ENCODE measurements at regions not wholly inside any gene's neighbourhood (a gene's known extent, or its start where the extent isn't known, plus 50 kb on each side); places are given as distances from the start of the nearest gene placed in this dataset.
A peak's percentile ranks its signal among the peaks of the same experiment; 100 is the strongest.

GRCh38 chr20:23242556-23243180 is 107.9 kb upstream of the NXT1 start:
- no peak overlapping the region for H3K4me3 ChIP-seq (ENCODE audit: low read depth in 1 of 3, low read length in 3 of 3)
- no peak overlapping the region for H3K27ac ChIP-seq (ENCODE audit: low read depth in 1 of 2, low read length in 2 of 2)
- peak; percentile 4 for DNase-seq (ENCODE audit: low spot score)
- H3K36me3 ChIP-seq (ENCODE audit: control insufficient read depth in 4 of 4, insufficient read depth in 3 of 4, low read depth in 1 of 4, low read length in 3 of 4) = no peaks in the 10 kb centered on the region
- H3K27me3 ChIP-seq (ENCODE audit: control insufficient read depth in 4 of 4, insufficient read depth in 4 of 4, low read length in 3 of 4) = peaks cover 0 to 6% (median 1%) of the 10 kb centered on the region in 4 donors
- TF ChIP-seq HNF4A (conservative IDR thresholded peaks at IDR 0.05) (no peak), GABPA (IDR thresholded peaks at IDR 0.05 in 1 of 2, conservative IDR thresholded peaks at IDR 0.05 in 1 of 2) (no peak)
- H3K9me3 ChIP-seq (ENCODE audit: control insufficient read depth in 4 of 4, low read length in 3 of 4) = no peaks in the 10 kb centered on the region
- H3K9ac ChIP-seq (ENCODE audit: low read depth in 1 of 2, low read length in 2 of 2) = no peak overlapping the region
- 61% methylated on average over 5 of the region's 5 CpGs for WGBS
- H3K4me1 ChIP-seq (ENCODE audit: control insufficient read depth in 4 of 4, insufficient read depth in 4 of 4, low read length in 3 of 4) = no peaks in the 10 kb centered on the region

- Histone ChIP-seq H3K27me3 (ENCODE audit: control insufficient read depth in 4 of 4, insufficient read depth in 4 of 4, low read length in 3 of 4) (peaks cover 0 to 6% (median 0%) of the 10 kb centered on the region in 4 donors), H3K9ac (ENCODE audit: low read depth in 1 of 2, low read length in 2 of 2) (no peak overlapping the region), H3K9me3 (ENCODE audit: control insufficient read depth in 4 of 4, low read length in 3 of 4) (no peaks in the 10 kb centered on the region), H3K27ac (ENCODE audit: low read depth in 1 of 2, low read length in 2 of 2) (no peak overlapping the region), H3K4me1 (ENCODE audit: control insufficient read depth in 4 of 4, insufficient read depth in 4 of 4, low read length in 3 of 4) (no peaks in the 10 kb centered on the region), H3K4me3 (ENCODE audit: low read depth in 1 of 3, low read length in 3 of 3) (no peak overlapping the region), H3K36me3 (ENCODE audit: control insufficient read depth in 4 of 4, insufficient read depth in 3 of 4, low read depth in 1 of 4, low read length in 3 of 4) (no peaks in the 10 kb centered on the region)
- TF ChIP-seq JUND (IDR thresholded peaks at IDR 0.05) = no peak
- no peak for TF ChIP-seq YY1 (IDR thresholded peaks at IDR 0.05)
- TF ChIP-seq, protein P1, sequence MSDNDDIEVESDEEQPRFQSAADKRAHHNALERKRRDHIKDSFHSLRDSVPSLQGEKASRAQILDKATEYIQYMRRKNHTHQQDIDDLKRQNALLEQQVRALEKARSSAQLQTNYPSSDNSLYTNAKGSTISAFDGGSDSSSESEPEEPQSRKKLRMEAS (IDR thresholded peaks at IDR 0.05) = no peak
- TF ChIP-seq SP1 (IDR thresholded peaks at IDR 0.05) = no peak
- TF ChIP-seq RAD21 (IDR thresholded peaks at IDR 0.05) = no peak
- TF ChIP-seq NR2F2 (IDR thresholded peaks at IDR 0.05) = no peak
- no peak for TF ChIP-seq TAF1 (conservative IDR thresholded peaks at IDR 0.05)
- no peak for TF ChIP-seq CTCF (IDR thresholded peaks at IDR 0.05; ENCODE audit: low read depth, low read length, missing input control)
- no peak for TF ChIP-seq ZBTB33 (IDR thresholded peaks at IDR 0.05)
- no peak for TF ChIP-seq FOXA1 (IDR thresholded peaks at IDR 0.05)
- no peak for TF ChIP-seq EGR1 (IDR thresholded peaks at IDR 0.05; ENCODE audit: low read depth in 2 of 2)
- TF ChIP-seq, protein P2, sequence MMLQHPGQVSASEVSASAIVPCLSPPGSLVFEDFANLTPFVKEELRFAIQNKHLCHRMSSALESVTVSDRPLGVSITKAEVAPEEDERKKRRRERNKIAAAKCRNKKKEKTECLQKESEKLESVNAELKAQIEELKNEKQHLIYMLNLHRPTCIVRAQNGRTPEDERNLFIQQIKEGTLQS (IDR thresholded peaks at IDR 0.05) = no peak
- no peak for TF ChIP-seq HNF4G (IDR thresholded peaks at IDR 0.05)
- TF ChIP-seq FOXA2 (IDR thresholded peaks at IDR 0.05) = no peak
- no peak for TF ChIP-seq HNF4A (conservative IDR thresholded peaks at IDR 0.05)
- no peak for TF ChIP-seq REST (IDR thresholded peaks at IDR 0.05)
- TF ChIP-seq GABPA (IDR thresholded peaks at IDR 0.05 in 1 of 2, conservative IDR thresholded peaks at IDR 0.05 in 1 of 2) = no peak
- TF ChIP-seq RXRA (IDR thresholded peaks at IDR 0.05) = no peak
- 55% methylated on average over 2 of the region's 2 CpGs for WGBS
- DNase-seq (ENCODE audit: low spot score) = peak; percentile 5
These were observed 108.5 kb upstream of the NXT1 start for GRCh38 chr20:23242104-23242503.
